ENCODE measurements at regions not wholly inside any gene's neighbourhood (a gene's known extent, or its start where the extent isn't known, plus 50 kb on each side); places are given as distances from the start of the nearest gene placed in this dataset.
"Not testable (repeated sequence)": the region's sequence is repeated elsewhere in the genome, so short reads cannot be mapped to it uniquely, and the experiment has no call there.

DNA sequence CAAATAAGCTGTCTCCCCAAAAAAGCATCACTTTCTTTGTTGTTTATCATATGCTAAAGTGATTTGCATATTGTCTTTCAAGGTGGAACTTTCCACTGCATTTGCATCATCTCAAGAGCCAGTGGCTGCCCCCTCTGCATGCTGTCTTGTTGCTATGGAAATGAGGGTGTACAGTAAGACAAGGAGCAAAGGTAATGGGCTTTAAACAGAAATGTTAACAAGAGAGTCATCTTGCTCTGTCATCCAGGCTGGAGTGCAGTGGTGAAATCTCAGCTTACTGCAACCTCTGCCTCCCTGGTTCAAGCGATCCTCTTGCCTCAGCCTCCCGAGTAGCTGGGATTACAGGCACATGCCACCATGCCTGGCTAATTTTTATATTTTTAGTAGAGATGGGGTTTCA lies 159.2 kb downstream of the ENC1 start:
- TF ChIP-seq POLR2AphosphoS5 (IDR thresholded peaks at IDR 0.05; ENCODE audit: low read depth); EZH2 (IDR thresholded peaks at IDR 0.05; ENCODE audit: low read depth, unreplicated experiment); EZH2phosphoT487 (IDR thresholded peaks at IDR 0.05; ENCODE audit: unreplicated experiment); REST (IDR thresholded peaks at IDR 0.05; ENCODE audit: unreplicated experiment); CREB1 (CRISPR knock-in tag; IDR thresholded peaks at IDR 0.05; ENCODE audit: low read depth): not testable (repeated sequence)
- TF ChIP-seq, protein P1, sequence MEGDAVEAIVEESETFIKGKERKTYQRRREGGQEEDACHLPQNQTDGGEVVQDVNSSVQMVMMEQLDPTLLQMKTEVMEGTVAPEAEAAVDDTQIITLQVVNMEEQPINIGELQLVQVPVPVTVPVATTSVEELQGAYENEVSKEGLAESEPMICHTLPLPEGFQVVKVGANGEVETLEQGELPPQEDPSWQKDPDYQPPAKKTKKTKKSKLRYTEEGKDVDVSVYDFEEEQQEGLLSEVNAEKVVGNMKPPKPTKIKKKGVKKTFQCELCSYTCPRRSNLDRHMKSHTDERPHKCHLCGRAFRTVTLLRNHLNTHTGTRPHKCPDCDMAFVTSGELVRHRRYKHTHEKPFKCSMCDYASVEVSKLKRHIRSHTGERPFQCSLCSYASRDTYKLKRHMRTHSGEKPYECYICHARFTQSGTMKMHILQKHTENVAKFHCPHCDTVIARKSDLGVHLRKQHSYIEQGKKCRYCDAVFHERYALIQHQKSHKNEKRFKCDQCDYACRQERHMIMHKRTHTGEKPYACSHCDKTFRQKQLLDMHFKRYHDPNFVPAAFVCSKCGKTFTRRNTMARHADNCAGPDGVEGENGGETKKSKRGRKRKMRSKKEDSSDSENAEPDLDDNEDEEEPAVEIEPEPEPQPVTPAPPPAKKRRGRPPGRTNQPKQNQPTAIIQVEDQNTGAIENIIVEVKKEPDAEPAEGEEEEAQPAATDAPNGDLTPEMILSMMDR (conservative IDR thresholded peaks at IDR 0.05; ENCODE audit: low read depth in 2 of 2) = not testable (repeated sequence)

All from GM23338 (cell line).